ENCODE measurements at regions not wholly inside any gene's neighbourhood (a gene's known extent, or its start where the extent isn't known, plus 50 kb on each side); places are given as distances from the start of the nearest gene placed in this dataset.

DNA sequence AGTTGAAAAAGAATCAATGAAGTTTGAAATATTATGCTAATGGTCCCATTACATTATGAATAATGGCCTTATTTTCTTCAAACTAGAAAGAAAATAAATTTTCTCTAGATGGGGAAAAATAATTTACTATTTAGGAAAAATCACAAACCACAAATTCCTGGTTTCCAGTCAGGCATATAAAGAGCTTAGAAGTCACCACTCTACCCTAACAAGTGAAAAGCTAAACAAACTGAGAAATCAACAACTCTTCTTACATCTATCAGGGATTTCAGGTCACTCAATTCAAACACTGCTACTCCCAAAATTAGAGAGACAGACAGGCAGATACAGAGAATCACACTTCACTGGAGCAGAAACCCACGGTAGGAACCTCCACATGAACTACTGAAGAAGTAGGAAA, 82.1 kb upstream of the LRRC7 start:
- TF ChIP-seq, protein P1, sequence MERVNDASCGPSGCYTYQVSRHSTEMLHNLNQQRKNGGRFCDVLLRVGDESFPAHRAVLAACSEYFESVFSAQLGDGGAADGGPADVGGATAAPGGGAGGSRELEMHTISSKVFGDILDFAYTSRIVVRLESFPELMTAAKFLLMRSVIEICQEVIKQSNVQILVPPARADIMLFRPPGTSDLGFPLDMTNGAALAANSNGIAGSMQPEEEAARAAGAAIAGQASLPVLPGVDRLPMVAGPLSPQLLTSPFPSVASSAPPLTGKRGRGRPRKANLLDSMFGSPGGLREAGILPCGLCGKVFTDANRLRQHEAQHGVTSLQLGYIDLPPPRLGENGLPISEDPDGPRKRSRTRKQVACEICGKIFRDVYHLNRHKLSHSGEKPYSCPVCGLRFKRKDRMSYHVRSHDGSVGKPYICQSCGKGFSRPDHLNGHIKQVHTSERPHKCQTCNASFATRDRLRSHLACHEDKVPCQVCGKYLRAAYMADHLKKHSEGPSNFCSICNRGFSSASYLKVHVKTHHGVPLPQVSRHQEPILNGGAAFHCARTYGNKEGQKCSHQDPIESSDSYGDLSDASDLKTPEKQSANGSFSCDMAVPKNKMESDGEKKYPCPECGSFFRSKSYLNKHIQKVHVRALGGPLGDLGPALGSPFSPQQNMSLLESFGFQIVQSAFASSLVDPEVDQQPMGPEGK (CRISPR knock-in tag; IDR thresholded peaks at IDR 0.05; ENCODE audit: borderline replicate concordance): no peak
- TF ChIP-seq ZFP3 (CRISPR knock-in tag; IDR thresholded peaks at IDR 0.05) (no peak), ARNTL (CRISPR knock-in tag; IDR thresholded peaks at IDR 0.05; ENCODE audit: borderline replicate concordance, low read depth) (no peak), ZNF8 (CRISPR knock-in tag; IDR thresholded peaks at IDR 0.05) (no peak), RARB (CRISPR knock-in tag; IDR thresholded peaks at IDR 0.05) (no peak), ESRRG (CRISPR knock-in tag; IDR thresholded peaks at IDR 0.05) (no peak), OSR1 (CRISPR knock-in tag; IDR thresholded peaks at IDR 0.05) (no peak), ZNF70 (CRISPR knock-in tag; IDR thresholded peaks at IDR 0.05) (no peak), CSDC2 (CRISPR knock-in tag; IDR thresholded peaks at IDR 0.05) (no peak), ZFP30 (CRISPR knock-in tag; IDR thresholded peaks at IDR 0.05) (no peak), GLIS3 (CRISPR knock-in tag; IDR thresholded peaks at IDR 0.05) (no peak), ZNF565 (CRISPR knock-in tag; conservative IDR thresholded peaks at IDR 0.05; ENCODE audit: low read depth) (no peak)
